Kidney epithelial cell (primary cell): ENCODE measurements at regions not wholly inside any gene's neighbourhood (a gene's known extent, or its start where the extent isn't known, plus 50 kb on each side); places are given as distances from the start of the nearest gene placed in this dataset.

ENCODE experiments used
- DNase-seq: peaks from one replicate; pipeline ENCODE4 v3.0.0-alpha.2; 2010; ENCODE audit warnings: low read depth
- H3K27me3 ChIP-seq: 2 replicates; pipeline ENCODE4 v1.6.0; 2011; ENCODE audit warnings: low read length; ENCODE audit not compliant: control insufficient read depth, insufficient read depth
- H3K36me3 ChIP-seq: 2 replicates; pipeline ENCODE4 v1.5.1; 2011; ENCODE audit warnings: low read length; ENCODE audit not compliant: control insufficient read depth, insufficient read depth
- H3K4me3 ChIP-seq: 2 replicates; pipeline ENCODE4 v1.5.1; 2011; ENCODE audit warnings: low read depth, mild to moderate bottlenecking, control low read depth, low read length
- CTCF ChIP-seq: IDR thresholded peaks from 2 replicates; pipeline ENCODE4 v1.5.1; 2011; ENCODE audit warnings: mild to moderate bottlenecking, moderate library complexity, low read length, control low read depth, inconsistent platforms; ENCODE audit not compliant: insufficient read depth, poor library complexity, severe bottlenecking

GRCh38 chr6:30007132-30007764, 53.8 kb upstream of the POLR1H start:
- DNase-seq = no peak
- no peak for TF ChIP-seq CTCF
- H3K36me3 ChIP-seq = no peaks in the 10 kb centered on the region
- peaks cover 29% of the 10 kb centered on the region for H3K27me3 ChIP-seq
- peak overlapping the region; percentile 14 for H3K4me3 ChIP-seq

DNA sequence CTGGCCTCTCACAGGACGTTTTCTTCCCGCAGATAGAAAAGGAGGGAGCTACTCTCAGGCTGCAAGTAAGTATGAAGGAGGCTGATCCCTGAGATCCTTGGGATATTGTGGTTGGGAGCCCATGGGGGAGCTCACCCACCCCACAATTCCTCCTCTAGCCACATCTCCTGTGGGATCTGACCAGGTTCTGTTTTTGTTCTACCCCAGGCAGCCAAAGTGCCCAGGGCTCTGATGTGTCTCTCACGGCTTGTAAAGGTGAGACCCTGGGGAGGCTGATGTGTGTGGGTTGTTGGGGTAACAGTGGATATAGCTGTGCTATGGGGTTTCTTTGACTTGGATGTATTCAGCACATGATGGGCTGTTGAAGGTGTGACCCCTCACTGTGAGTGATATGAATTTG, 52.0 kb upstream of the POLR1H start:
- Histone ChIP-seq H3K4me3 (no peak overlapping the region), H3K36me3 (no peaks in the 10 kb centered on the region), H3K27me3 (peaks cover 29% of the 10 kb centered on the region)
- DNase-seq = no peak
- no peak for TF ChIP-seq CTCF
